ENCODE measurements at regions not wholly inside any gene's neighbourhood (a gene's known extent, or its start where the extent isn't known, plus 50 kb on each side); places are given as distances from the start of the nearest gene placed in this dataset.

GRCh38 chr17:71710816-71711215, 410.0 kb upstream of the SOX9 start:
- no peak for TF ChIP-seq POLR2A (IDR thresholded peaks at IDR 0.05)
- TF ChIP-seq, protein P1, sequence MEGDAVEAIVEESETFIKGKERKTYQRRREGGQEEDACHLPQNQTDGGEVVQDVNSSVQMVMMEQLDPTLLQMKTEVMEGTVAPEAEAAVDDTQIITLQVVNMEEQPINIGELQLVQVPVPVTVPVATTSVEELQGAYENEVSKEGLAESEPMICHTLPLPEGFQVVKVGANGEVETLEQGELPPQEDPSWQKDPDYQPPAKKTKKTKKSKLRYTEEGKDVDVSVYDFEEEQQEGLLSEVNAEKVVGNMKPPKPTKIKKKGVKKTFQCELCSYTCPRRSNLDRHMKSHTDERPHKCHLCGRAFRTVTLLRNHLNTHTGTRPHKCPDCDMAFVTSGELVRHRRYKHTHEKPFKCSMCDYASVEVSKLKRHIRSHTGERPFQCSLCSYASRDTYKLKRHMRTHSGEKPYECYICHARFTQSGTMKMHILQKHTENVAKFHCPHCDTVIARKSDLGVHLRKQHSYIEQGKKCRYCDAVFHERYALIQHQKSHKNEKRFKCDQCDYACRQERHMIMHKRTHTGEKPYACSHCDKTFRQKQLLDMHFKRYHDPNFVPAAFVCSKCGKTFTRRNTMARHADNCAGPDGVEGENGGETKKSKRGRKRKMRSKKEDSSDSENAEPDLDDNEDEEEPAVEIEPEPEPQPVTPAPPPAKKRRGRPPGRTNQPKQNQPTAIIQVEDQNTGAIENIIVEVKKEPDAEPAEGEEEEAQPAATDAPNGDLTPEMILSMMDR (IDR thresholded peaks at IDR 0.05), result no peak

Measured in vagina (tissue), 2 donors.